ENCODE measurements at regions not wholly inside any gene's neighbourhood (a gene's known extent, or its start where the extent isn't known, plus 50 kb on each side); places are given as distances from the start of the nearest gene placed in this dataset.

- WGBS (ENCODE audit: low lambda C conversion rate) = 15% methylated on average over 3 of the region's 3 CpGs
- no peaks in the 10 kb centered on the region for H3K36me3 ChIP-seq (replicated peaks in 1 of 2; ENCODE audit: control insufficient read depth in 1 of 2, insufficient read depth in 2 of 2, low read length in 1 of 2)
- H4K20me1 ChIP-seq (ENCODE audit: insufficient read depth) = no peaks in the 10 kb centered on the region
- no peak overlapping the region for H3K4me3 ChIP-seq (ENCODE audit: low read depth in 2 of 2, low read length in 1 of 2)
- no peak for TF ChIP-seq CTCF (IDR thresholded peaks at IDR 0.05)
- no peaks in the 10 kb centered on the region for H3K9me2 ChIP-seq
- no peaks in the 10 kb centered on the region for H3K4me1 ChIP-seq (ENCODE audit: control insufficient read depth in 1 of 2, insufficient read depth in 2 of 2, low read depth in 1 of 2, low read length in 1 of 2)
- no peak overlapping the region for H2AFZ ChIP-seq (ENCODE audit: low read depth)
- H3K9ac ChIP-seq = no peak overlapping the region
- H3K9me3 ChIP-seq = no peaks in the 10 kb centered on the region
- DNase-seq = no peak
- H3K27me3 ChIP-seq (ENCODE audit: insufficient read depth) = 0 out of 2 replicates have a peak, but pooled peaks cover 4% of the 10 kb centered on the region
- no peaks in the 10 kb centered on the region for H3F3A ChIP-seq (replicated peaks; ENCODE audit: insufficient read depth)
- H3K79me2 ChIP-seq (ENCODE audit: insufficient read depth) = no peaks in the 10 kb centered on the region
- POLR2A ChIA-PET = no interaction called here
- no peak overlapping the region for H3K27ac ChIP-seq (ENCODE audit: low read depth in 2 of 2, low read length in 1 of 2)
- CTCF ChIA-PET = no interaction called here
- H3K4me2 ChIP-seq = no peak overlapping the region
These were observed 114.0 kb downstream of the GATA6 start for GRCh38 chr18:22283397-22283796.

- TF ChIP-seq TAF1 (IDR thresholded peaks at IDR 0.05; ENCODE audit: borderline replicate concordance, low read depth, low read length) = no peak
- TF ChIP-seq RCOR1 (IDR thresholded peaks at IDR 0.05; ENCODE audit: low read length) = no peak
- no peak for TF ChIP-seq SIN3A (IDR thresholded peaks at IDR 0.05; ENCODE audit: borderline replicate concordance, low read depth, low read length)
- no peak overlapping the region for H3K27ac ChIP-seq (ENCODE audit: low read depth in 2 of 2, low read length in 1 of 2)
- no peak for DNase-seq
- no peaks in the 10 kb centered on the region for H3K79me2 ChIP-seq (ENCODE audit: insufficient read depth)
- H3K4me3 ChIP-seq (ENCODE audit: low read depth in 2 of 2, low read length in 1 of 2) = no peak overlapping the region
- POLR2A ChIA-PET = no interaction called here
- no peaks in the 10 kb centered on the region for H3K9me2 ChIP-seq
- no peaks in the 10 kb centered on the region for H3K9me3 ChIP-seq
- H3F3A ChIP-seq (replicated peaks; ENCODE audit: insufficient read depth) = no peaks in the 10 kb centered on the region
- H3K36me3 ChIP-seq (replicated peaks in 1 of 2; ENCODE audit: control insufficient read depth in 1 of 2, insufficient read depth in 2 of 2, low read length in 1 of 2) = no peaks in the 10 kb centered on the region
- H3K4me2 ChIP-seq = no peak overlapping the region
- CTCF ChIA-PET = no interaction called here
- H2AFZ ChIP-seq (ENCODE audit: low read depth) = no peak overlapping the region
- H3K27me3 ChIP-seq (ENCODE audit: insufficient read depth) = 0 out of 2 replicates have a peak, but pooled peaks cover 4% of the 10 kb centered on the region
- no peaks in the 10 kb centered on the region for H3K4me1 ChIP-seq (ENCODE audit: control insufficient read depth in 1 of 2, insufficient read depth in 2 of 2, low read depth in 1 of 2, low read length in 1 of 2)
- no peaks in the 10 kb centered on the region for H4K20me1 ChIP-seq (ENCODE audit: insufficient read depth)
- no peak overlapping the region for H3K9ac ChIP-seq
These were observed 113.7 kb downstream of the GATA6 start for GRCh38 chr18:22283116-22283395.

DNA sequence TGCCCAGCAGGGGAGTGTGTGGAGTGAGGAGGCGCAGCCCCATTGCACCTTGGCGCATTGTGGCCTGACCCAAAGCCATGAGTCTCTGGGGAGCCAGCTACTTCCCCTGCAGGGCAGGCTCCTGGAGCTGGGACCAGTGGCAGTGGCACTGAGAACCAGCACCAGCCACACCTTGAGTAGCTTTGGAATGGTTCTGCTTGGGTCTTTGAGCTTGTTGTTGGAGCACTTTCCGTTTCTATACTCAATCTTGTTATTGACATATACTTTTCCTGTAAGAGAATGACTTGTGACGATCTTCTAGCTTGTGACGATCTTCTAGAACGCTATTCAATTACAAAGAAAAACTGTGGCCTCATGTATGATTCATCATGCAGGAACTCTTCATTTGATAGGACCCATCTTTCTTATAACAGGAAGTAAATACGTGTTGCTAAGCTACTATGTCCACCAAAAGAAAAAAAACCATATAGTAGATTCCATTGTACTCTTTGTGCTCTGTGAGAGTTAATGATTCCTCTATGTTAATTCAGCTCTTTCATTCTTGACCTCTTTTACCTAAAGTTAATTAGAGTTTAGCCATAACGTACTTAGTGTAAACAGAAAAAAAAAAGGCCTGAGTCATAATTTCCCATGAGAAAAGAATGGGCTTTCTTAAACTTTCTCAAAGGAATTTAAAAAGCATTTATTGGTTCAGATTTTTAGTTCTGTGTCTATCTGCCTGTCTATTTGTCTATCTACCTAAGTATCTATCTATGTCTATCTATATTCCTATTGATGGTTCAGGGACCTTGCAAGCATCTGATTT, 113.1 kb downstream of the GATA6 start:
- ChIA-PET POLR2A (no interaction called here), CTCF (no interaction called here)
- TF ChIP-seq EZH2phosphoT487 (IDR thresholded peaks at IDR 0.05; ENCODE audit: borderline replicate concordance, low read depth) = no peak
- TF ChIP-seq FOSL2 (IDR thresholded peaks at IDR 0.05; ENCODE audit: borderline replicate concordance, low read depth) = no peak
- Histone ChIP-seq H3K79me2 (ENCODE audit: insufficient read depth) (no peaks in the 10 kb centered on the region), H4K20me1 (ENCODE audit: insufficient read depth) (no peaks in the 10 kb centered on the region), H3K27me3 (ENCODE audit: insufficient read depth) (0 out of 2 replicates have a peak, but pooled peaks cover 4% of the 10 kb centered on the region), H2AFZ (ENCODE audit: low read depth) (no peak overlapping the region), H3K4me3 (ENCODE audit: low read depth in 2 of 2, low read length in 1 of 2) (no peak overlapping the region), H3K9me2 (no peaks in the 10 kb centered on the region), H3K36me3 (replicated peaks in 1 of 2; ENCODE audit: control insufficient read depth in 1 of 2, insufficient read depth in 2 of 2, low read length in 1 of 2) (no peaks in the 10 kb centered on the region), H3K9ac (no peak overlapping the region), H3F3A (replicated peaks; ENCODE audit: insufficient read depth) (no peaks in the 10 kb centered on the region), H3K27ac (ENCODE audit: low read depth in 2 of 2, low read length in 1 of 2) (no peak overlapping the region), H3K4me2 (no peak overlapping the region), H3K9me3 (no peaks in the 10 kb centered on the region), H3K4me1 (ENCODE audit: control insufficient read depth in 1 of 2, insufficient read depth in 2 of 2, low read depth in 1 of 2, low read length in 1 of 2) (no peaks in the 10 kb centered on the region)
- no peak for DNase-seq
- WGBS (ENCODE audit: low lambda C conversion rate) = 24% methylated on average over 8 of the region's 8 CpGs

All from SK-N-SH (cell line).